Ovary (tissue), 7 donors: ENCODE measurements at regions not wholly inside any gene's neighbourhood (a gene's known extent, or its start where the extent isn't known, plus 50 kb on each side); places are given as distances from the start of the nearest gene placed in this dataset.
"Not testable (repeated sequence)": the region's sequence is repeated elsewhere in the genome, so short reads cannot be mapped to it uniquely, and the experiment has no call there.

Experiments
- DNase-seq, 5 donors: peaks; one replicate each; pipeline ENCODE4 v3.0.0-alpha.2; 2019 to 2020
- H3K27ac ChIP-seq, 2 donors: fragments of 200-600 bp; one replicate each; pipeline versions ENCODE4 v1.5.1 to v1.8.0; 2019 to 2022
- H3K27me3 ChIP-seq: fragments of 200-600 bp; one replicate; pipeline ENCODE4 v1.8.0; 2022
- H3K36me3 ChIP-seq: fragments of 200-600 bp; sonication (generic); one replicate; pipeline ENCODE4 v1.5.1; 2019
- H3K4me1 ChIP-seq: one replicate; pipeline ENCODE4 v1.8.1; 2013; ENCODE audit warnings: mild to moderate bottlenecking, moderate library complexity; ENCODE audit not compliant: insufficient read depth
- H3K4me3 ChIP-seq: fragments of 200-600 bp; sonication (generic); one replicate; pipeline ENCODE4 v1.5.1; 2017
- H3K9me3 ChIP-seq, 2 donors: fragments of 200-600 bp in 1 of 2; sonication (generic) in 1 of 2; one replicate each; pipeline versions ENCODE4 v1.5.1 to v1.8.1; 2013 to 2019; ENCODE audit warnings: mild to moderate bottlenecking in 1 of 2, moderate library complexity in 1 of 2
- CTCF ChIP-seq, 3 donors: fragments of 450-650 bp in 2 of 3; fragments of 200-600 bp in 1 of 3; IDR thresholded peaks; one replicate each; pipeline versions ENCODE4 v1.5.1 to v1.8.0; 2016 to 2022; ENCODE audit warnings: antibody characterized with exemption in 3 of 3, mild to moderate bottlenecking in 1 of 3
- EP300 ChIP-seq: sonication (generic); formaldehyde crosslinking; IDR thresholded peaks from one replicate; pipeline ENCODE4 v1.6.1; 2017; ENCODE audit warnings: antibody characterized with exemption
- POLR2A ChIP-seq: fragments of 450-650 bp; IDR thresholded peaks from one replicate; pipeline ENCODE4 v1.6.1; 2017; ENCODE audit warnings: antibody characterized with exemption, mild to moderate bottlenecking, moderate library complexity
- WGBS, 3 donors: extraction: QIAGEN DNeasy Blood & Tissue Kit in 1 of 3; methylation state at CpG; one replicate each; pipeline versions ENCODE4 v1.1.5 to v1.1.7; 2013 to 2017; 5-methylcytosine and 5-hydroxymethylcytosine counted together
- intact Hi-C, 4 donors: fragments of 100-400 bp; cut with DNase I; formaldehyde crosslinking; loops; one replicate each; pipeline versions ENCODE4 v1.11.0 to v1.15.1; 2022 to 2023
- donor health status: DM: no; HTN: no; CAD: no; lungs with moderate emphysema.
- donor health status: DM: no; HTN: no; CAD: no.
- donor health status: Bipolar disorder and iron deficiency.
- donor health status: DM: no; HTN: no; CAD: no.
- donor health status: DM: yes; HTN: yes; CAD: no.

GRCh38 chr5:36772276-36773140 lies 104.1 kb upstream of the NIPBL start:
- DNase-seq = no peak
- H3K27me3 ChIP-seq = no peaks in the 10 kb centered on the region
- no peak overlapping the region for H3K4me3 ChIP-seq
- no peak overlapping the region for H3K27ac ChIP-seq
- no peaks in the 10 kb centered on the region for H3K9me3 ChIP-seq
- WGBS, 3 donors = 54 to 59% (median 55%) methylated on average over 3 of the region's 3 CpGs
- intact Hi-C loops = no loop called here
- no peaks in the 10 kb centered on the region for H3K4me1 ChIP-seq
- TF ChIP-seq CTCF (IDR thresholded peaks at IDR 0.05) (no peak), POLR2A (no peak), EP300 (no peak)
- no peaks in the 10 kb centered on the region for H3K36me3 ChIP-seq

GRCh38 chr5:36777105-36777757 lies 99.3 kb upstream of the NIPBL start:
- peak in 4 of 5 donors; percentile 15 to 32 (median 26) for DNase-seq
- Histone ChIP-seq H3K4me3 (no peak overlapping the region), H3K27ac (no peak overlapping the region), H3K36me3 (no peaks in the 10 kb centered on the region), H3K9me3 (no peaks in the 10 kb centered on the region), H3K4me1 (no peaks in the 10 kb centered on the region), H3K27me3 (no peaks in the 10 kb centered on the region)
- intact Hi-C loops = no loop called here
- TF ChIP-seq EP300 = no peak
- TF ChIP-seq POLR2A = no peak
- no peak for TF ChIP-seq CTCF (IDR thresholded peaks at IDR 0.05)
- 14 to 15% (median 15%) methylated on average over 5 of the region's 5 CpGs for WGBS, 3 donors

DNA sequence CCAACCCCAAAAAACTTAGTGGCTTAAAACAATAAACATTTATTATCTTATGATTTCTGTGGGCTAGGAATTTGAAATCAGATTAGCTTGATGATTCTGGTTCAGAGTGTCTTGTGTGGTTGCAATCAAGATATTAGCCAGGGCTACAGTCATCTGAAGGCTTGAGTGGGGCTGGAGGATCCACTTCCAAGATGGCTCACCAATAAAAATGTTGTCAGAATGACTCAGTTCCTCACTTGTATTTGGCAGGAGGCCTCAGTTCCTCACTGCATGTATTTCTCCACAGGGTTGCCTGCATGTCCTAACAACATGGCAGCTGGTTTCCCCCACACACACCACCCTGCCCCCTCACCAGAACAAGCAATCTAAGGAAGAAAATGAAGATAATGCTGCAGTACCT lies 98.2 kb upstream of the NIPBL start:
- no peaks in the 10 kb centered on the region for H3K9me3 ChIP-seq
- no peak overlapping the region for H3K27ac ChIP-seq
- intact Hi-C loops = no loop called here
- no peaks in the 10 kb centered on the region for H3K27me3 ChIP-seq
- no peak for DNase-seq
- H3K4me3 ChIP-seq = no peak overlapping the region
- no peaks in the 10 kb centered on the region for H3K4me1 ChIP-seq
- H3K36me3 ChIP-seq = no peaks in the 10 kb centered on the region
- TF ChIP-seq POLR2A (no peak), EP300 (no peak), CTCF (IDR thresholded peaks at IDR 0.05) (no peak)

DNA sequence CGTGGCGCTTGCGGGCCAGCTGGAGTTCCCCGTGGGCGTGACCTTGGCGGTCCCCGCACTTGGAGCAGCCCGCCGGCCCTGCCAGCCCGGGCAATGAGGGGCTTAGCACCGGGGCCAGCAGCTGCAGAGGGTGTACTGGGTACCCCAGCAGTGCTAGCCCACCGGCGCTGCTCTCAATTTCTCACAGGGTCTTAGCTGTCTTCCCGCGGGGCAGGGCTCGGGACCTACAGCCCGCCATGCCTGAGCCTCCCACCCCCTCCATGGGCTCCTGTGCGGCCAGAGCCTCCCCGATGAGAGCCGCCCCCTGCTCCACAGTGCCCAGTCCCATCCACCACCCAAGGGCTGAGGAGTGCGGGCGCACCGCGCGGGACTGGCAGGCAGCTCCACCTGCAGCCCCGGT lies 94.0 kb upstream of the NIPBL start:
- H3K27ac ChIP-seq, H3K4me1 ChIP-seq, DNase-seq, H3K27me3 ChIP-seq, H3K4me3 ChIP-seq, H3K9me3 ChIP-seq, H3K36me3 ChIP-seq: not testable (repeated sequence)
- intact Hi-C loops = loop anchor here in 1 of 4 donors (10.0 kb wide), 1 partner anchor 82 kb away; no protein-coding TSS in a partner anchor
- whole genome bisulfite sequencing, 3 donors = 88 to 96% (median 95%) methylated on average over 24 to 26 of the region's 26 CpGs

DNA sequence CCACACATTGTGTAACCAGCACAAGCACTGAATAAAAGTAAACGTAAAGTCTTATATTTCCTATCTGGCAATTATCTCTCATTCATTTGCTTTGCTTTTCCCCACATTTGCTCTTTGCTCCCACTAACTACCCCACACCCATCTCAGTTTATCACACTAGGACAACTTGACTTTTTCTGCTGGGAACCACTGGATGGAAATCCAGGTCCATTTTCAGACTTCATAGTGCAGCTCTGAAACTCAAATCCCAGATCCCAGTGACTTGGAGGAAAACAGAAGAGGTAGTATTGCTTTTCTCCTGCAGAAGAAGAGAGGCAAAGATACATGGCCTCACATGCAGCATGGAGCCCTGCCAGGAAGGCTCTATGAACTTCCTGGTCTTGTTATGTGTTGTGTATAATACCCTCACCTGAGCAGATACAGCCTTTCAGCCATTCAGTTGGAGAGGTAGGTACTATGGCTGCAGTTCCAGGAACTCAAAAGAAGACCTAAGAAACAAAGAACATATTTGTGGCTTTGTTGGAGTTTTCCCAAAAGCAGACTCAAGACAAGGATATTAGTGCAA lies 90.0 kb upstream of the NIPBL start:
- WGBS, 3 donors = 82 to 86% (median 84%) methylated on average over 1 of the region's 1 CpG
- Histone ChIP-seq H3K36me3 (no peaks in the 10 kb centered on the region), H3K27ac (no peak overlapping the region), H3K4me1 (peaks cover 3% of the 10 kb centered on the region), H3K9me3 (no peaks in the 10 kb centered on the region), H3K4me3 (no peak overlapping the region), H3K27me3 (no peaks in the 10 kb centered on the region)
- TF ChIP-seq CTCF (IDR thresholded peaks at IDR 0.05) (no peak), POLR2A (no peak), EP300 (no peak)
- intact Hi-C loops = loop anchor here in 1 of 4 donors (10.0 kb wide), 1 partner anchor 78 kb away; no protein-coding TSS in a partner anchor
- no peak for DNase-seq
